ENCODE measurements at regions not wholly inside any gene's neighbourhood (a gene's known extent, or its start where the extent isn't known, plus 50 kb on each side); places are given as distances from the start of the nearest gene placed in this dataset.

DNA sequence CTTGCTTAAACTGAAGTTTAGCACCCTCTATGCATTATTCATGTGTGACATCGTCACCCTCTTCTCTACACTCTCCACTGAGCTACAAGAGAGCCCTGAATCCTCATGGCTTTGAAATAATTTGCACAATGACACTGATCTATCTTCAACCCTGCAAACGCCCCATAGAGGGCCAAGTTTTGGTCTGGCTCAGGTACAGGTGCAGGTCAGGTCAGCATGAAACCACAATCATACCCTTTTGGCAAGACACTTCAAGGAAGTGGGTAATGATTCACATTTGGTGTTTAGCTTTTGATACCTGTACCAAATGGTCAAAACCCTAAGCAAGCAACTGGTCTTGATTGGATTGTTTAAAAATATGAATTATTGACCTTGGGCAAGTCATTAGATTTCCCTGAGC is 122.2 kb upstream of the CADM1 start:
- H3K36me3 ChIP-seq (ENCODE audit: insufficient read depth, low read length): no peaks in the 10 kb centered on the region
- H2AFZ ChIP-seq (ENCODE audit: low read depth, low read length): no peak overlapping the region
- H3F3A ChIP-seq (ENCODE audit: insufficient read depth, low read length, poor library complexity, severe bottlenecking): no peaks in the 10 kb centered on the region
- H3K27ac ChIP-seq (ENCODE audit: low read length): no peak overlapping the region
- H4K20me1 ChIP-seq (ENCODE audit: insufficient read depth): no peaks in the 10 kb centered on the region
- no peaks in the 10 kb centered on the region for H3K9me3 ChIP-seq (ENCODE audit: low read length)
- H3K4me3 ChIP-seq (ENCODE audit: low read length): no peak overlapping the region
- H3K9me2 ChIP-seq (ENCODE audit: insufficient read depth, low read length): no peaks in the 10 kb centered on the region
- H3K27me3 ChIP-seq (ENCODE audit: insufficient read depth, low read depth, low read length): no peaks in the 10 kb centered on the region
- TF ChIP-seq RAD21 (conservative IDR thresholded peaks at IDR 0.05) (no peak), TAF1 (IDR thresholded peaks at IDR 0.05; ENCODE audit: low read depth) (no peak), SMC3 (conservative IDR thresholded peaks at IDR 0.05; ENCODE audit: poor library complexity) (no peak), EP300 (conservative IDR thresholded peaks at IDR 0.05; ENCODE audit: poor library complexity, severe bottlenecking) (no peak), POLR2AphosphoS5 (IDR thresholded peaks at IDR 0.05) (no peak), EZH2 (IDR thresholded peaks at IDR 0.05; ENCODE audit: borderline replicate concordance, insufficient read depth, low read length, poor library complexity, severe bottlenecking) (no peak), MXI1 (conservative IDR thresholded peaks at IDR 0.05; ENCODE audit: poor library complexity, severe bottlenecking) (no peak)
- TF ChIP-seq, protein P1, sequence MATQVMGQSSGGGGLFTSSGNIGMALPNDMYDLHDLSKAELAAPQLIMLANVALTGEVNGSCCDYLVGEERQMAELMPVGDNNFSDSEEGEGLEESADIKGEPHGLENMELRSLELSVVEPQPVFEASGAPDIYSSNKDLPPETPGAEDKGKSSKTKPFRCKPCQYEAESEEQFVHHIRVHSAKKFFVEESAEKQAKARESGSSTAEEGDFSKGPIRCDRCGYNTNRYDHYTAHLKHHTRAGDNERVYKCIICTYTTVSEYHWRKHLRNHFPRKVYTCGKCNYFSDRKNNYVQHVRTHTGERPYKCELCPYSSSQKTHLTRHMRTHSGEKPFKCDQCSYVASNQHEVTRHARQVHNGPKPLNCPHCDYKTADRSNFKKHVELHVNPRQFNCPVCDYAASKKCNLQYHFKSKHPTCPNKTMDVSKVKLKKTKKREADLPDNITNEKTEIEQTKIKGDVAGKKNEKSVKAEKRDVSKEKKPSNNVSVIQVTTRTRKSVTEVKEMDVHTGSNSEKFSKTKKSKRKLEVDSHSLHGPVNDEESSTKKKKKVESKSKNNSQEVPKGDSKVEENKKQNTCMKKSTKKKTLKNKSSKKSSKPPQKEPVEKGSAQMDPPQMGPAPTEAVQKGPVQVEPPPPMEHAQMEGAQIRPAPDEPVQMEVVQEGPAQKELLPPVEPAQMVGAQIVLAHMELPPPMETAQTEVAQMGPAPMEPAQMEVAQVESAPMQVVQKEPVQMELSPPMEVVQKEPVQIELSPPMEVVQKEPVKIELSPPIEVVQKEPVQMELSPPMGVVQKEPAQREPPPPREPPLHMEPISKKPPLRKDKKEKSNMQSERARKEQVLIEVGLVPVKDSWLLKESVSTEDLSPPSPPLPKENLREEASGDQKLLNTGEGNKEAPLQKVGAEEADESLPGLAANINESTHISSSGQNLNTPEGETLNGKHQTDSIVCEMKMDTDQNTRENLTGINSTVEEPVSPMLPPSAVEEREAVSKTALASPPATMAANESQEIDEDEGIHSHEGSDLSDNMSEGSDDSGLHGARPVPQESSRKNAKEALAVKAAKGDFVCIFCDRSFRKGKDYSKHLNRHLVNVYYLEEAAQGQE (IDR thresholded peaks at IDR 0.05; ENCODE audit: borderline replicate concordance): no peak
- TF ChIP-seq, protein P2, sequence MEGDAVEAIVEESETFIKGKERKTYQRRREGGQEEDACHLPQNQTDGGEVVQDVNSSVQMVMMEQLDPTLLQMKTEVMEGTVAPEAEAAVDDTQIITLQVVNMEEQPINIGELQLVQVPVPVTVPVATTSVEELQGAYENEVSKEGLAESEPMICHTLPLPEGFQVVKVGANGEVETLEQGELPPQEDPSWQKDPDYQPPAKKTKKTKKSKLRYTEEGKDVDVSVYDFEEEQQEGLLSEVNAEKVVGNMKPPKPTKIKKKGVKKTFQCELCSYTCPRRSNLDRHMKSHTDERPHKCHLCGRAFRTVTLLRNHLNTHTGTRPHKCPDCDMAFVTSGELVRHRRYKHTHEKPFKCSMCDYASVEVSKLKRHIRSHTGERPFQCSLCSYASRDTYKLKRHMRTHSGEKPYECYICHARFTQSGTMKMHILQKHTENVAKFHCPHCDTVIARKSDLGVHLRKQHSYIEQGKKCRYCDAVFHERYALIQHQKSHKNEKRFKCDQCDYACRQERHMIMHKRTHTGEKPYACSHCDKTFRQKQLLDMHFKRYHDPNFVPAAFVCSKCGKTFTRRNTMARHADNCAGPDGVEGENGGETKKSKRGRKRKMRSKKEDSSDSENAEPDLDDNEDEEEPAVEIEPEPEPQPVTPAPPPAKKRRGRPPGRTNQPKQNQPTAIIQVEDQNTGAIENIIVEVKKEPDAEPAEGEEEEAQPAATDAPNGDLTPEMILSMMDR (IDR thresholded peaks at IDR 0.05; ENCODE audit: poor library complexity, severe bottlenecking): no peak
- H3K9ac ChIP-seq (ENCODE audit: low read length): no peak overlapping the region
- H3K4me2 ChIP-seq (ENCODE audit: low read length): no peak overlapping the region
- no peaks in the 10 kb centered on the region for H3K79me2 ChIP-seq (replicated peaks; ENCODE audit: insufficient read depth, low read length)

DNA sequence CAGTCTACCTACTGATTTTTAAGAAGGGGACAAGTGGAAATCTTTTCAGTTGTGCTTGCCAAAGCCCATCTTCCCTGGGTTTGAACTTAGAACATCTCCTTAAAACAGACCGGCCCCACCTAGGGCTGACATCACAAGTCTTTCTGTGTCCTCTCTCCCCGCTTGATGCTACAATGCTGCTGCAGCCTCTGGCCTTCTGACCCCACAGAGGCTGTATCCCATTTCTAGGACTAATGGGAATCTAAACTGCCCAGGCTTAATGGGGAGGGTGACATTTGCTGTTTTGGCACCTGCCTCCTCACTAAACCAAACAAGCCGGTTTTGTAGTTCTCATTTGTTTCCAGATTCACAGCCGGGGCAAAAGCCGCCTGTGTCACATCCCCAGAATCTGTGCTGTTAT is 121.3 kb upstream of the CADM1 start:
- Histone ChIP-seq H3F3A (ENCODE audit: insufficient read depth, low read length, poor library complexity, severe bottlenecking) (no peaks in the 10 kb centered on the region), H3K36me3 (ENCODE audit: insufficient read depth, low read length) (no peaks in the 10 kb centered on the region), H3K27ac (ENCODE audit: low read length) (no peak overlapping the region), H2AFZ (ENCODE audit: low read depth, low read length) (no peak overlapping the region), H3K4me2 (ENCODE audit: low read length) (no peak overlapping the region), H3K27me3 (ENCODE audit: insufficient read depth, low read depth, low read length) (no peaks in the 10 kb centered on the region), H3K9ac (ENCODE audit: low read length) (no peak overlapping the region), H3K9me2 (ENCODE audit: insufficient read depth, low read length) (no peaks in the 10 kb centered on the region), H4K20me1 (ENCODE audit: insufficient read depth) (no peaks in the 10 kb centered on the region), H3K4me3 (ENCODE audit: low read length) (no peak overlapping the region), H3K79me2 (replicated peaks; ENCODE audit: insufficient read depth, low read length) (no peaks in the 10 kb centered on the region), H3K9me3 (ENCODE audit: low read length) (no peaks in the 10 kb centered on the region)
- TF ChIP-seq SMC3 (conservative IDR thresholded peaks at IDR 0.05; ENCODE audit: poor library complexity) (no peak), EP300 (conservative IDR thresholded peaks at IDR 0.05; ENCODE audit: poor library complexity, severe bottlenecking) (no peak), TAF1 (IDR thresholded peaks at IDR 0.05; ENCODE audit: low read depth) (no peak), EZH2 (IDR thresholded peaks at IDR 0.05; ENCODE audit: borderline replicate concordance, insufficient read depth, low read length, poor library complexity, severe bottlenecking) (no peak), POLR2AphosphoS5 (IDR thresholded peaks at IDR 0.05) (no peak), RAD21 (conservative IDR thresholded peaks at IDR 0.05) (no peak), MXI1 (conservative IDR thresholded peaks at IDR 0.05; ENCODE audit: poor library complexity, severe bottlenecking) (no peak)
- TF ChIP-seq, protein P2 (IDR thresholded peaks at IDR 0.05; ENCODE audit: poor library complexity, severe bottlenecking): no peak
- TF ChIP-seq, protein P1 (IDR thresholded peaks at IDR 0.05; ENCODE audit: borderline replicate concordance): no peak

Data from neural cell (in vitro differentiated cells).